Prostate gland (tissue), 2 donors: ENCODE measurements at regions not wholly inside any gene's neighbourhood (a gene's known extent, or its start where the extent isn't known, plus 50 kb on each side); places are given as distances from the start of the nearest gene placed in this dataset.

Source experiments
- DNase-seq: peaks from one replicate; pipeline ENCODE4 v3.0.0-alpha.2; 2019; ENCODE audit warnings: low spot score
- H3K27ac ChIP-seq, 2 donors: fragments of 200-600 bp; sonication (generic); 2 replicates each; pipeline ENCODE4 v1.5.1; 2017 to 2019
- H3K27me3 ChIP-seq: fragments of 200-600 bp; sonication (generic); replicated peaks from 2 replicates; pipeline ENCODE4 v1.5.1; 2019; ENCODE audit not compliant: insufficient read depth
- H3K36me3 ChIP-seq, 2 donors: fragments of 200-600 bp; sonication (generic); 1 replicate in 1 of 2; 2 replicates in 1 of 2; pipeline versions ENCODE4 v1.5.1 to v1.8.1; 2017 to 2019
- H3K4me1 ChIP-seq: fragments of 200-600 bp; sonication (generic); replicated peaks from 2 replicates; pipeline ENCODE4 v1.5.1; 2019
- H3K4me3 ChIP-seq, 2 donors: fragments of 200-600 bp; sonication (generic); 2 replicates each; pipeline ENCODE4 v1.5.1; 2017 to 2019
- H3K9me3 ChIP-seq: fragments of 200-600 bp; sonication (generic); 2 replicates; pipeline ENCODE4 v1.5.1; 2017
- POLR2A ChIP-seq: fragments of 450-650 bp; IDR thresholded peaks from one replicate; pipeline ENCODE4 v1.6.1; 2016; ENCODE audit warnings: antibody characterized with exemption, mild to moderate bottlenecking
- POLR2AphosphoS5 ChIP-seq: sonication (generic); formaldehyde crosslinking; IDR thresholded peaks from one replicate; pipeline ENCODE4 v1.6.1; 2017; ENCODE audit warnings: antibody characterized with exemption
- WGBS: methylation state at CpG from one replicate; pipeline ENCODE4 v1.1.5; 2018; 5-methylcytosine and 5-hydroxymethylcytosine counted together
- intact Hi-C: fragments of 100-400 bp; cut with DNase I; formaldehyde crosslinking; loops from one replicate; pipeline ENCODE4 v1.14.2; 2022
- TF ChIP-seq, protein P1 (sequence below), 4 experiments: fragments of 200-600 bp in 2 of 4; fragments of 450-650 bp in 2 of 4; sonication (generic) in 2 of 4; IDR thresholded peaks; 1 replicate in 3 of 4; 2 replicates in 1 of 4; pipeline ENCODE4 v1.5.1; 2016 to 2019; ENCODE audit warnings: antibody characterized with exemption in 4 of 4, mild to moderate bottlenecking in 2 of 4, moderate library complexity in 2 of 4

- Histone ChIP-seq H3K9me3 (no peaks in the 10 kb centered on the region), H3K27ac (no peak overlapping the region), H3K4me3 (no peak overlapping the region), H3K27me3 (no peaks in the 10 kb centered on the region), H3K4me1 (no peaks in the 10 kb centered on the region), H3K36me3 (no peaks in the 10 kb centered on the region)
- WGBS: 68% methylated on average over 2 of the region's 2 CpGs
- intact Hi-C loops: no loop called here
- DNase-seq: no peak
- TF ChIP-seq, protein P1, sequence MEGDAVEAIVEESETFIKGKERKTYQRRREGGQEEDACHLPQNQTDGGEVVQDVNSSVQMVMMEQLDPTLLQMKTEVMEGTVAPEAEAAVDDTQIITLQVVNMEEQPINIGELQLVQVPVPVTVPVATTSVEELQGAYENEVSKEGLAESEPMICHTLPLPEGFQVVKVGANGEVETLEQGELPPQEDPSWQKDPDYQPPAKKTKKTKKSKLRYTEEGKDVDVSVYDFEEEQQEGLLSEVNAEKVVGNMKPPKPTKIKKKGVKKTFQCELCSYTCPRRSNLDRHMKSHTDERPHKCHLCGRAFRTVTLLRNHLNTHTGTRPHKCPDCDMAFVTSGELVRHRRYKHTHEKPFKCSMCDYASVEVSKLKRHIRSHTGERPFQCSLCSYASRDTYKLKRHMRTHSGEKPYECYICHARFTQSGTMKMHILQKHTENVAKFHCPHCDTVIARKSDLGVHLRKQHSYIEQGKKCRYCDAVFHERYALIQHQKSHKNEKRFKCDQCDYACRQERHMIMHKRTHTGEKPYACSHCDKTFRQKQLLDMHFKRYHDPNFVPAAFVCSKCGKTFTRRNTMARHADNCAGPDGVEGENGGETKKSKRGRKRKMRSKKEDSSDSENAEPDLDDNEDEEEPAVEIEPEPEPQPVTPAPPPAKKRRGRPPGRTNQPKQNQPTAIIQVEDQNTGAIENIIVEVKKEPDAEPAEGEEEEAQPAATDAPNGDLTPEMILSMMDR (IDR thresholded peaks at IDR 0.05): no peak
- TF ChIP-seq POLR2AphosphoS5 (no peak), POLR2A (no peak)
Measured at GRCh38 chr1:98217601-98218000, 296.8 kb upstream of the DPYD start.

DNA sequence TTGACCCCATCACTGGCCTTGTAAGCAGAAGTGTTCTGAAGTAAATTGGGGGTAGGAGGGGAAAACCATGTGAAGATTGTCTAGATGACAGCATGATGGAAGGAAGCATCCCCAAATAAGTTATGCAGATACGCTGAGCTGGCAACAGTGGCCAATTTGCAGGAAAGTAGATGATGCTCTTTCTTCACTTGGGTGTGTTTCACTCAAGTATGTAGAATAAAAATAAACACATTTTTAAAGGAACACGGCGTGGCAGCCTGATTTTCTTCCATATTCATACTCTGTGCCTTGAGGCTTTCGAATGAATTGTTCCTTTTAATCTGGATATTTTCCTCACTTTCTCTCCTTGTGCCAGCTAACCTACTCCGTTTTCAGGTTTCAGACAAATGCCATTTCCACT, 295.5 kb upstream of the DPYD start:
- Histone ChIP-seq H3K4me3 (no peak overlapping the region), H3K27ac (no peak overlapping the region), H3K9me3 (no peaks in the 10 kb centered on the region), H3K27me3 (no peaks in the 10 kb centered on the region), H3K4me1 (no peaks in the 10 kb centered on the region), H3K36me3 (no peaks in the 10 kb centered on the region)
- no peak for TF ChIP-seq POLR2A
- no peak for TF ChIP-seq POLR2AphosphoS5
- TF ChIP-seq, protein P1 (IDR thresholded peaks at IDR 0.05): no peak
- intact Hi-C loops: no loop called here
- WGBS: 63% methylated on average over 5 of the region's 5 CpGs
- no peak for DNase-seq

GRCh38 chr1:98211271-98211845, 290.5 kb upstream of the DPYD start:
- WGBS: 95% methylated on average over 2 of the region's 2 CpGs

DNA sequence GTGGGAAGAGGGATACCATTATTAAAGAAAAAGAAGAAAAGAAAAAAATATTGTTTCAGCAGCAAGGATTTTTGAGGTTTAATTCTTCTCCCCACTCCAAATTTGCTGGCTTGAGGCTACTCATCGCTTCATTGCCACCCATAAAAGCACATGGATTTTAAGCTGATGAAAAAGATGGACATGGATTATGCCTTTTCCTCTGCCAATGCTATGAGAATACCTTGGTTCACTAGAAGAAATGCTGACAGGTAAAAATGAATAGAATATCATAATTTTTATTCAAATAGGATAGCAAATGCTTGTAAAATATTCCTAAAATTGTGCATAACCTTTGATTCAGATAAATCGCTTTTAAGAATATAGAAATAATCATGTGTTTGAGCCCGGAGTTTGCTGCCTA, 289.7 kb upstream of the DPYD start:
- no peak for DNase-seq
- WGBS: 95% methylated on average over 3 of the region's 3 CpGs
- H3K36me3 ChIP-seq: no peaks in the 10 kb centered on the region
- H3K4me1 ChIP-seq: no peaks in the 10 kb centered on the region
- no peak overlapping the region for H3K4me3 ChIP-seq
- no peak for TF ChIP-seq POLR2AphosphoS5
- TF ChIP-seq, protein P1 (IDR thresholded peaks at IDR 0.05): no peak
- TF ChIP-seq POLR2A: no peak
- intact Hi-C loops: no loop called here
- H3K27me3 ChIP-seq: no peaks in the 10 kb centered on the region
- H3K27ac ChIP-seq: no peak overlapping the region
- H3K9me3 ChIP-seq: no peaks in the 10 kb centered on the region

More at GRCh38 chr1:98211271-98211845, 290.5 kb upstream of the DPYD start:
- Histone ChIP-seq H3K36me3 (no peaks in the 10 kb centered on the region), H3K27me3 (no peaks in the 10 kb centered on the region), H3K4me3 (no peak overlapping the region), H3K27ac (no peak overlapping the region), H3K4me1 (no peaks in the 10 kb centered on the region), H3K9me3 (no peaks in the 10 kb centered on the region)
- no peak for DNase-seq
- intact Hi-C loops: no loop called here
- TF ChIP-seq POLR2AphosphoS5 (no peak), POLR2A (no peak)
- TF ChIP-seq, protein P1 (IDR thresholded peaks at IDR 0.05): no peak

- no peaks in the 10 kb centered on the region for H3K4me1 ChIP-seq
- H3K27me3 ChIP-seq: no peaks in the 10 kb centered on the region
- no peaks in the 10 kb centered on the region for H3K36me3 ChIP-seq
- TF ChIP-seq, protein P1 (IDR thresholded peaks at IDR 0.05): no peak
- no peak for TF ChIP-seq POLR2A
- no peak for TF ChIP-seq POLR2AphosphoS5
- intact Hi-C loops: no loop called here
- no peak overlapping the region for H3K27ac ChIP-seq
- H3K4me3 ChIP-seq: no peak overlapping the region
- 67% methylated on average over 7 of the region's 7 CpGs for WGBS
- no peak for DNase-seq
- H3K9me3 ChIP-seq: no peaks in the 10 kb centered on the region
Measured at GRCh38 chr1:98210064-98210463, 289.2 kb upstream of the DPYD start.
